Ascending aorta (tissue), 2 donors: ENCODE measurements at regions not wholly inside any gene's neighbourhood (a gene's known extent, or its start where the extent isn't known, plus 50 kb on each side); places are given as distances from the start of the nearest gene placed in this dataset.
A peak's percentile ranks its signal among the peaks of the same experiment; 100 is the strongest.

Experiments used
- DNase-seq, 2 donors: peaks; one replicate each; pipeline ENCODE4 v3.0.0-alpha.2; 2019; ENCODE audit warnings: low spot score in 2 of 2
- H3K27ac ChIP-seq, 2 donors: fragments of 200-600 bp; sonication (generic); one replicate each; pipeline ENCODE4 v1.5.1; 2016 to 2017; ENCODE audit warnings: mild to moderate bottlenecking in 1 of 2
- H3K27me3 ChIP-seq: fragments of 200-600 bp; sonication (generic); one replicate; pipeline ENCODE4 v1.5.1; 2017
- H3K36me3 ChIP-seq, 2 donors: fragments of 200-600 bp; sonication (generic); one replicate each; pipeline ENCODE4 v1.5.1; 2016
- H3K4me1 ChIP-seq, 2 donors: fragments of 200-600 bp; sonication (generic); one replicate each; pipeline ENCODE4 v1.5.1; 2016 to 2017; ENCODE audit warnings: mild to moderate bottlenecking in 1 of 2
- H3K4me3 ChIP-seq, 2 donors: fragments of 200-600 bp; sonication (generic); one replicate each; pipeline ENCODE4 v1.5.1; 2016 to 2017; ENCODE audit warnings: mild to moderate bottlenecking in 1 of 2
- H3K9me3 ChIP-seq, 2 donors: fragments of 200-600 bp; sonication (generic); one replicate each; pipeline ENCODE4 v1.5.1; 2016
- CTCF ChIP-seq, 3 experiments: fragments of 200-600 bp in 2 of 3; fragments of 450-650 bp in 1 of 3; sonication (generic) in 2 of 3; IDR thresholded peaks; one replicate each; pipeline ENCODE4 v1.5.1; 2016 to 2019; ENCODE audit warnings: antibody characterized with exemption in 3 of 3, mild to moderate bottlenecking in 1 of 3, moderate library complexity in 1 of 3
- intact Hi-C: fragments of 100-400 bp; cut with DNase I; formaldehyde crosslinking; loops from one replicate; pipeline ENCODE4 v1.15.1; 2023

- no peaks in the 10 kb centered on the region for H3K4me1 ChIP-seq
- intact Hi-C loops = no loop called here
- no peak for TF ChIP-seq CTCF (IDR thresholded peaks at IDR 0.05)
These were observed 91.7 kb upstream of the MEOX2 start for GRCh38 chr7:15778191-15778590.

GRCh38 chr7:15765753-15766152 is 79.3 kb upstream of the MEOX2 start:
- H3K36me3 ChIP-seq = no peaks in the 10 kb centered on the region
- H3K4me3 ChIP-seq = no peak overlapping the region
- intact Hi-C loops = no loop called here
- no peaks in the 10 kb centered on the region for H3K4me1 ChIP-seq
- no peak for DNase-seq
- no peak overlapping the region for H3K27ac ChIP-seq
- no peaks in the 10 kb centered on the region for H3K9me3 ChIP-seq
- H3K27me3 ChIP-seq = no peaks in the 10 kb centered on the region
- TF ChIP-seq CTCF (IDR thresholded peaks at IDR 0.05) = no peak

More at GRCh38 chr7:15778191-15778590, 91.7 kb upstream of the MEOX2 start:
- no peak for DNase-seq
- no peaks in the 10 kb centered on the region for H3K9me3 ChIP-seq
- H3K27ac ChIP-seq = no peak overlapping the region
- no peak overlapping the region for H3K4me3 ChIP-seq
- H3K36me3 ChIP-seq = no peaks in the 10 kb centered on the region
- no peaks in the 10 kb centered on the region for H3K27me3 ChIP-seq

- no peak for DNase-seq
- Histone ChIP-seq H3K27me3 (no peaks in the 10 kb centered on the region), H3K27ac (peak overlapping the region in 1 of 2 donors; percentile 4), H3K36me3 (no peaks in the 10 kb centered on the region), H3K9me3 (no peaks in the 10 kb centered on the region), H3K4me1 (no peaks in the 10 kb centered on the region), H3K4me3 (no peak overlapping the region)
- intact Hi-C loops = no loop called here
- no peak for TF ChIP-seq CTCF (IDR thresholded peaks at IDR 0.05)
These were observed 78.4 kb upstream of the MEOX2 start for GRCh38 chr7:15764851-15765382.

- H3K9me3 ChIP-seq = no peaks in the 10 kb centered on the region
- H3K4me3 ChIP-seq = no peak overlapping the region
- no peaks in the 10 kb centered on the region for H3K4me1 ChIP-seq
- no peak overlapping the region for H3K27ac ChIP-seq
- no peak for DNase-seq
- intact Hi-C loops = no loop called here
- H3K36me3 ChIP-seq = no peaks in the 10 kb centered on the region
- no peak for TF ChIP-seq CTCF (IDR thresholded peaks at IDR 0.05)
- H3K27me3 ChIP-seq = no peaks in the 10 kb centered on the region
These were observed 77.5 kb upstream of the MEOX2 start for GRCh38 chr7:15764010-15764409.

GRCh38 chr7:15757041-15758000 is 70.8 kb upstream of the MEOX2 start:
- intact Hi-C loops = loop anchor here (10.0 kb wide), 2 partner anchors 307 to 1617 kb away; no protein-coding TSS in a partner anchor
- no peak for TF ChIP-seq CTCF (IDR thresholded peaks at IDR 0.05)

More at GRCh38 chr7:15757041-15758000, 70.8 kb upstream of the MEOX2 start:
- no peaks in the 10 kb centered on the region for H3K36me3 ChIP-seq
- H3K9me3 ChIP-seq = no peaks in the 10 kb centered on the region
- H3K27ac ChIP-seq = no peak overlapping the region
- no peak overlapping the region for H3K4me3 ChIP-seq
- H3K4me1 ChIP-seq = peaks cover 0 to 15% of the 10 kb centered on the region in 2 donors
- no peaks in the 10 kb centered on the region for H3K27me3 ChIP-seq
- DNase-seq = no peak
